ENCODE measurements at regions not wholly inside any gene's neighbourhood (a gene's known extent, or its start where the extent isn't known, plus 50 kb on each side); places are given as distances from the start of the nearest gene placed in this dataset.
"Not testable (repeated sequence)": the region's sequence is repeated elsewhere in the genome, so short reads cannot be mapped to it uniquely, and the experiment has no call there.

- not testable (repeated sequence) for H3K9ac ChIP-seq (ENCODE audit: low read depth, low read length, poor library complexity); H3K23ac ChIP-seq (ENCODE audit: low read depth, low read length, poor library complexity); H3K27ac ChIP-seq (replicated peaks; ENCODE audit: low read length); H3K4me1 ChIP-seq (ENCODE audit: control insufficient read depth in 2 of 2, insufficient read depth in 1 of 2, low read depth in 1 of 2, low read length in 2 of 2); H2BK5ac ChIP-seq (ENCODE audit: low read length); H3K9me3 ChIP-seq (replicated peaks in 1 of 2; ENCODE audit: control insufficient read depth in 2 of 2, insufficient read depth in 1 of 2, low read depth in 1 of 2, low read length in 2 of 2); H4K91ac ChIP-seq (ENCODE audit: low read depth, low read length, poor library complexity); H3K36me3 ChIP-seq (replicated peaks in 1 of 2; ENCODE audit: control insufficient read depth in 2 of 2, insufficient read depth in 2 of 2, low read length in 2 of 2); H3K4me2 ChIP-seq (ENCODE audit: insufficient read depth, low read length, poor library complexity, severe bottlenecking); H2AK5ac ChIP-seq (ENCODE audit: low read depth, low read length); H3K4ac ChIP-seq (ENCODE audit: low read length); H2BK15ac ChIP-seq (ENCODE audit: low read length); H3K79me1 ChIP-seq (ENCODE audit: low read depth, low read length); H2AFZ ChIP-seq (ENCODE audit: low read length); H3K4me3 ChIP-seq (ENCODE audit: low read length in 2 of 2); H3K14ac ChIP-seq (ENCODE audit: low read length); H4K8ac ChIP-seq (ENCODE audit: low read depth, low read length); DNase-seq (ENCODE audit: low spot score); H3K27me3 ChIP-seq (ENCODE audit: control insufficient read depth in 3 of 3, insufficient read depth in 3 of 3, low read depth in 1 of 3, low read length in 3 of 3); H2BK12ac ChIP-seq (ENCODE audit: low read length); H3K18ac ChIP-seq (ENCODE audit: low read length); H2BK120ac ChIP-seq (ENCODE audit: low read depth, low read length)
- WGBS, 2 donors (ENCODE audit: extremely low coverage in 2 of 2, insufficient read length in 2 of 2, insufficient replicate concordance in 1 of 2): no CpG with 5 or more reads among the region's 5 CpGs
These were observed 671.2 kb upstream of the ZWINT start for GRCh38 chr10:57032301-57032700.

- no peak overlapping the region for H3K4me2 ChIP-seq (ENCODE audit: insufficient read depth, low read length, poor library complexity, severe bottlenecking)
- no peak overlapping the region for H2BK5ac ChIP-seq (ENCODE audit: low read length)
- H4K8ac ChIP-seq (ENCODE audit: low read depth, low read length): no peak overlapping the region
- H2BK12ac ChIP-seq (ENCODE audit: low read length): no peak overlapping the region
- H2BK15ac ChIP-seq (ENCODE audit: low read length): no peak overlapping the region
- H3K36me3 ChIP-seq (replicated peaks in 1 of 2; ENCODE audit: control insufficient read depth in 2 of 2, insufficient read depth in 2 of 2, low read length in 2 of 2): no peaks in the 10 kb centered on the region
- H3K27me3 ChIP-seq (ENCODE audit: control insufficient read depth in 3 of 3, insufficient read depth in 3 of 3, low read depth in 1 of 3, low read length in 3 of 3): no peaks in the 10 kb centered on the region
- H3K4me3 ChIP-seq (ENCODE audit: low read length in 2 of 2): no peak overlapping the region
- no peak overlapping the region for H3K9ac ChIP-seq (ENCODE audit: low read depth, low read length, poor library complexity)
- no peak overlapping the region for H2AK5ac ChIP-seq (ENCODE audit: low read depth, low read length)
- H3K27ac ChIP-seq (replicated peaks; ENCODE audit: low read length): no peak overlapping the region
- H3K23ac ChIP-seq (ENCODE audit: low read depth, low read length, poor library complexity): no peak overlapping the region
- H2AFZ ChIP-seq (ENCODE audit: low read length): no peak overlapping the region
- no peak for DNase-seq (ENCODE audit: low spot score)
- no peak overlapping the region for H3K18ac ChIP-seq (ENCODE audit: low read length)
- H2BK120ac ChIP-seq (ENCODE audit: low read depth, low read length): no peak overlapping the region
- H3K4ac ChIP-seq (ENCODE audit: low read length): no peak overlapping the region
- H3K9me3 ChIP-seq (replicated peaks in 1 of 2; ENCODE audit: control insufficient read depth in 2 of 2, insufficient read depth in 1 of 2, low read depth in 1 of 2, low read length in 2 of 2): peaks cover 0 to 5% of the 10 kb centered on the region in 2 donors
- H4K91ac ChIP-seq (ENCODE audit: low read depth, low read length, poor library complexity): no peak overlapping the region
- H3K4me1 ChIP-seq (ENCODE audit: control insufficient read depth in 2 of 2, insufficient read depth in 1 of 2, low read depth in 1 of 2, low read length in 2 of 2): no peaks in the 10 kb centered on the region
- H3K14ac ChIP-seq (ENCODE audit: low read length): no peak overlapping the region
- WGBS, 2 donors (ENCODE audit: extremely low coverage in 2 of 2, insufficient read length in 2 of 2, insufficient replicate concordance in 1 of 2): no CpG with 5 or more reads among the region's 4 CpGs
- no peaks in the 10 kb centered on the region for H3K79me1 ChIP-seq (ENCODE audit: low read depth, low read length)
These were observed 670.3 kb upstream of the ZWINT start for GRCh38 chr10:57031346-57031745.

- Histone ChIP-seq H4K91ac (ENCODE audit: low read depth, low read length, poor library complexity) (no peak overlapping the region), H3K14ac (ENCODE audit: low read length) (no peak overlapping the region), H3K4me3 (ENCODE audit: low read length in 2 of 2) (no peak overlapping the region), H2AFZ (ENCODE audit: low read length) (no peak overlapping the region), H3K9ac (ENCODE audit: low read depth, low read length, poor library complexity) (no peak overlapping the region), H2BK5ac (ENCODE audit: low read length) (no peak overlapping the region), H2BK120ac (ENCODE audit: low read depth, low read length) (no peak overlapping the region), H3K18ac (ENCODE audit: low read length) (no peak overlapping the region), H3K23ac (ENCODE audit: low read depth, low read length, poor library complexity) (no peak overlapping the region), H3K4me1 (ENCODE audit: control insufficient read depth in 2 of 2, insufficient read depth in 1 of 2, low read depth in 1 of 2, low read length in 2 of 2) (no peaks in the 10 kb centered on the region), H2BK12ac (ENCODE audit: low read length) (no peak overlapping the region), H3K4me2 (ENCODE audit: insufficient read depth, low read length, poor library complexity, severe bottlenecking) (no peak overlapping the region), H3K27me3 (ENCODE audit: control insufficient read depth in 3 of 3, insufficient read depth in 3 of 3, low read depth in 1 of 3, low read length in 3 of 3) (no peaks in the 10 kb centered on the region), H3K27ac (replicated peaks; ENCODE audit: low read length) (no peak overlapping the region), H2AK5ac (ENCODE audit: low read depth, low read length) (no peak overlapping the region), H3K9me3 (replicated peaks in 1 of 2; ENCODE audit: control insufficient read depth in 2 of 2, insufficient read depth in 1 of 2, low read depth in 1 of 2, low read length in 2 of 2) (peaks cover 0 to 3% of the 10 kb centered on the region in 2 donors), H2BK15ac (ENCODE audit: low read length) (no peak overlapping the region), H3K36me3 (replicated peaks in 1 of 2; ENCODE audit: control insufficient read depth in 2 of 2, insufficient read depth in 2 of 2, low read length in 2 of 2) (no peaks in the 10 kb centered on the region), H4K8ac (ENCODE audit: low read depth, low read length) (no peak overlapping the region), H3K79me1 (ENCODE audit: low read depth, low read length) (no peaks in the 10 kb centered on the region), H3K4ac (ENCODE audit: low read length) (no peak overlapping the region)
- WGBS, 2 donors (ENCODE audit: extremely low coverage in 2 of 2, insufficient read length in 2 of 2, insufficient replicate concordance in 1 of 2): no CpG with 5 or more reads among the region's 1 CpG
- DNase-seq (ENCODE audit: low spot score): no peak
These were observed 665.2 kb upstream of the ZWINT start for GRCh38 chr10:57026307-57026706.

- no peak for DNase-seq (ENCODE audit: low spot score)
- no peak overlapping the region for H2BK5ac ChIP-seq (ENCODE audit: low read length)
- H3K4me3 ChIP-seq (ENCODE audit: low read length in 2 of 2): no peak overlapping the region
- no peak overlapping the region for H3K9ac ChIP-seq (ENCODE audit: low read depth, low read length, poor library complexity)
- no peaks in the 10 kb centered on the region for H3K79me1 ChIP-seq (ENCODE audit: low read depth, low read length)
- H3K27ac ChIP-seq (replicated peaks; ENCODE audit: low read length): no peak overlapping the region
- no peak overlapping the region for H3K4me2 ChIP-seq (ENCODE audit: insufficient read depth, low read length, poor library complexity, severe bottlenecking)
- peaks cover 0 to 1% of the 10 kb centered on the region in 2 donors for H3K9me3 ChIP-seq (replicated peaks in 1 of 2; ENCODE audit: control insufficient read depth in 2 of 2, insufficient read depth in 1 of 2, low read depth in 1 of 2, low read length in 2 of 2)
- no peak overlapping the region for H3K4ac ChIP-seq (ENCODE audit: low read length)
- H2BK120ac ChIP-seq (ENCODE audit: low read depth, low read length): no peak overlapping the region
- H3K36me3 ChIP-seq (replicated peaks in 1 of 2; ENCODE audit: control insufficient read depth in 2 of 2, insufficient read depth in 2 of 2, low read length in 2 of 2): no peaks in the 10 kb centered on the region
- no peak overlapping the region for H2BK15ac ChIP-seq (ENCODE audit: low read length)
- H3K23ac ChIP-seq (ENCODE audit: low read depth, low read length, poor library complexity): no peak overlapping the region
- no peak overlapping the region for H3K14ac ChIP-seq (ENCODE audit: low read length)
- no peak overlapping the region for H2BK12ac ChIP-seq (ENCODE audit: low read length)
- no peak overlapping the region for H4K91ac ChIP-seq (ENCODE audit: low read depth, low read length, poor library complexity)
- no peak overlapping the region for H2AK5ac ChIP-seq (ENCODE audit: low read depth, low read length)
- H3K4me1 ChIP-seq (ENCODE audit: control insufficient read depth in 2 of 2, insufficient read depth in 1 of 2, low read depth in 1 of 2, low read length in 2 of 2): peaks cover 0 to 4% of the 10 kb centered on the region in 2 donors
- no peaks in the 10 kb centered on the region for H3K27me3 ChIP-seq (ENCODE audit: control insufficient read depth in 3 of 3, insufficient read depth in 3 of 3, low read depth in 1 of 3, low read length in 3 of 3)
- WGBS, 2 donors (ENCODE audit: extremely low coverage in 2 of 2, insufficient read length in 2 of 2, insufficient replicate concordance in 1 of 2): no CpG with 5 or more reads among the region's 1 CpG
- no peak overlapping the region for H4K8ac ChIP-seq (ENCODE audit: low read depth, low read length)
- no peak overlapping the region for H2AFZ ChIP-seq (ENCODE audit: low read length)
- H3K18ac ChIP-seq (ENCODE audit: low read length): no peak overlapping the region
These were observed 662.6 kb upstream of the ZWINT start for GRCh38 chr10:57023626-57024025.
